ENCODE measurements at regions not wholly inside any gene's neighbourhood (a gene's known extent, or its start where the extent isn't known, plus 50 kb on each side); places are given as distances from the start of the nearest gene placed in this dataset.

- TF ChIP-seq POLR2A (IDR thresholded peaks at IDR 0.05; ENCODE audit: low read depth, low read length): no peak
- no peak for TF ChIP-seq JUN (IDR thresholded peaks at IDR 0.05; ENCODE audit: borderline replicate concordance, insufficient read depth, insufficient read length, low read depth)
- TF ChIP-seq CTCF (IDR thresholded peaks at IDR 0.05; ENCODE audit: extremely low read depth in 1 of 2, insufficient read depth in 1 of 2, low read depth in 1 of 2, low read length in 2 of 2): no peak
- no peak for TF ChIP-seq MYC (IDR thresholded peaks at IDR 0.05; ENCODE audit: low read depth, low read length)
- no peak for TF ChIP-seq MAX (IDR thresholded peaks at IDR 0.05; ENCODE audit: insufficient read depth, insufficient read length)
- TF ChIP-seq EZH2 (IDR thresholded peaks at IDR 0.05; ENCODE audit: borderline replicate concordance, low read depth, low read length, severe bottlenecking): no peak
- TF ChIP-seq FOS (IDR thresholded peaks at IDR 0.05; ENCODE audit: borderline replicate concordance, insufficient read depth, low read length): no peak
- TF ChIP-seq POLR2AphosphoS5 (IDR thresholded peaks at IDR 0.05; ENCODE audit: insufficient read depth, low read depth, low read length): no peak
- TF ChIP-seq GATA2 (IDR thresholded peaks at IDR 0.05; ENCODE audit: insufficient read depth, insufficient read length, low read depth, low read length): no peak
- Histone ChIP-seq H3K9me1 (replicated peaks; ENCODE audit: control insufficient read depth, extremely low read depth, insufficient read depth, low read length) (no peaks in the 10 kb centered on the region), H3K9me3 (replicated peaks; ENCODE audit: control insufficient read depth, insufficient read depth, low read length) (no peaks in the 10 kb centered on the region), H3K79me2 (ENCODE audit: control insufficient read depth, insufficient read depth, low read length) (no peaks in the 10 kb centered on the region), H3K4me1 (ENCODE audit: control insufficient read depth, extremely low read depth, insufficient read depth, low read length) (peaks cover 37% of the 10 kb centered on the region), H3K36me3 (ENCODE audit: control insufficient read depth in 2 of 2, extremely low read depth in 1 of 2, insufficient read depth in 2 of 2, low read length in 2 of 2) (no peaks in the 10 kb centered on the region), H3K9ac (replicated peaks; ENCODE audit: extremely low read depth, insufficient read depth, low read length) (no peak overlapping the region), H3K27ac (ENCODE audit: insufficient read depth, low read depth, low read length) (no peak overlapping the region), H3K4me2 (ENCODE audit: insufficient read depth, low read length) (no peak overlapping the region), H2AFZ (ENCODE audit: low read depth, low read length) (no peak overlapping the region), H3K4me3 (replicated peaks in 1 of 3; ENCODE audit: insufficient read depth in 1 of 3, low read depth in 1 of 3, low read length in 3 of 3) (no peak overlapping the region), H4K20me1 (replicated peaks; ENCODE audit: control insufficient read depth, extremely low read depth, insufficient read depth, low read length) (no peaks in the 10 kb centered on the region), H3K27me3 (ENCODE audit: control insufficient read depth in 2 of 2, insufficient read depth in 2 of 2, low read length in 2 of 2) (no peaks in the 10 kb centered on the region)
- BruUV-seq (replicated peaks): no TSS peak
- no peak for FAIRE-seq
- CTCF ChIA-PET: no interaction called here
- dilution Hi-C loops (cut with MboI; ENCODE audit: extremely low pct_ligation_motif_present, low sequenced_read_pairs): no loop called here
- POLR2A ChIA-PET: no interaction called here
- intact Hi-C loops (cut with micrococcal nuclease): no loop called here
- no peak for DNase-seq (ENCODE audit: low read depth, low spot score)
Observed at GRCh38 chr6:21883595-21884328, 290.2 kb downstream of the SOX4 start.

Data from endothelial cell of umbilical vein (primary cell).